Ovary (tissue), 3 donors: ENCODE measurements at regions not wholly inside any gene's neighbourhood (a gene's known extent, or its start where the extent isn't known, plus 50 kb on each side); places are given as distances from the start of the nearest gene placed in this dataset.

Experiments
- POLR2A ChIP-seq: fragments of 450-650 bp; IDR thresholded peaks from one replicate; pipeline ENCODE4 v1.6.1; 2017; ENCODE audit warnings: antibody characterized with exemption, mild to moderate bottlenecking, moderate library complexity
- TF ChIP-seq, protein P1 (sequence below), 3 donors: fragments of 450-650 bp in 2 of 3; fragments of 200-600 bp in 1 of 3; IDR thresholded peaks; one replicate each; pipeline versions ENCODE4 v1.5.1 to v1.8.0; 2016 to 2022; ENCODE audit warnings: antibody characterized with exemption in 3 of 3, mild to moderate bottlenecking in 1 of 3
- donor health status: DM: no; HTN: no; CAD: no.

DNA sequence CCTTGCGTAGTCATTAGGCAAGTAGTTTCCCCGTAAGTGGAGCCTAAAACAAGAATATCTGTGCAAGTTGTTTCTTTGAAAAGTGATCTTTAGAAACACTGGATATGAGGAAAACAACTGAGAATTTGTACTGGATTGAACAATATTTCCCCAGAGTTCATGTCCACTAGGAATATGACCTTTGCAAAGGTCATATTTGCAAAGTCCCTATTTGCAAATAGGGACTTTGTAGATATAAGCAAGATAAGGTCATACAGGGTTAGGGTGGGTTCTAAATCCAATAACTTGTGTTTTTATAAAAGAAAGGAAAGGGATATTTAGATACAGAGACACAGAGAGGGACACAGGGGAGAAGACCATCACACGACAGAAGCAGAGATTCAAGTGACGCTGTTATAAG lies 489.2 kb upstream of the ATXN8OS start:
- no peak for TF ChIP-seq POLR2A
- TF ChIP-seq, protein P1, sequence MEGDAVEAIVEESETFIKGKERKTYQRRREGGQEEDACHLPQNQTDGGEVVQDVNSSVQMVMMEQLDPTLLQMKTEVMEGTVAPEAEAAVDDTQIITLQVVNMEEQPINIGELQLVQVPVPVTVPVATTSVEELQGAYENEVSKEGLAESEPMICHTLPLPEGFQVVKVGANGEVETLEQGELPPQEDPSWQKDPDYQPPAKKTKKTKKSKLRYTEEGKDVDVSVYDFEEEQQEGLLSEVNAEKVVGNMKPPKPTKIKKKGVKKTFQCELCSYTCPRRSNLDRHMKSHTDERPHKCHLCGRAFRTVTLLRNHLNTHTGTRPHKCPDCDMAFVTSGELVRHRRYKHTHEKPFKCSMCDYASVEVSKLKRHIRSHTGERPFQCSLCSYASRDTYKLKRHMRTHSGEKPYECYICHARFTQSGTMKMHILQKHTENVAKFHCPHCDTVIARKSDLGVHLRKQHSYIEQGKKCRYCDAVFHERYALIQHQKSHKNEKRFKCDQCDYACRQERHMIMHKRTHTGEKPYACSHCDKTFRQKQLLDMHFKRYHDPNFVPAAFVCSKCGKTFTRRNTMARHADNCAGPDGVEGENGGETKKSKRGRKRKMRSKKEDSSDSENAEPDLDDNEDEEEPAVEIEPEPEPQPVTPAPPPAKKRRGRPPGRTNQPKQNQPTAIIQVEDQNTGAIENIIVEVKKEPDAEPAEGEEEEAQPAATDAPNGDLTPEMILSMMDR (IDR thresholded peaks at IDR 0.05), result no peak
